ENCODE measurements at regions not wholly inside any gene's neighbourhood (a gene's known extent, or its start where the extent isn't known, plus 50 kb on each side); places are given as distances from the start of the nearest gene placed in this dataset.

- no peak for DNase-seq (ENCODE audit: extremely low read depth, low read depth)
- no peak for TF ChIP-seq CTCF (IDR thresholded peaks at IDR 0.05; ENCODE audit: low read depth, low read length)
These were observed 1403.5 kb upstream of the PABPC4L start for GRCh38 chr4:135605076-135605475.

GRCh38 chr4:135604531-135604930, 1402.9 kb upstream of the PABPC4L start:
- DNase-seq (ENCODE audit: extremely low read depth, low read depth): no peak
- no peak for TF ChIP-seq CTCF (IDR thresholded peaks at IDR 0.05; ENCODE audit: low read depth, low read length)

- no peak for TF ChIP-seq CTCF (IDR thresholded peaks at IDR 0.05; ENCODE audit: low read depth, low read length)
- no peak for DNase-seq (ENCODE audit: extremely low read depth, low read depth)
These were observed 1399.8 kb upstream of the PABPC4L start for GRCh38 chr4:135601351-135601750.

- DNase-seq (ENCODE audit: extremely low read depth, low read depth): no peak
- TF ChIP-seq CTCF (IDR thresholded peaks at IDR 0.05; ENCODE audit: low read depth, low read length): no peak
These were observed 1396.6 kb upstream of the PABPC4L start for GRCh38 chr4:135598151-135598550.

GRCh38 chr4:135594521-135594920, 1392.9 kb upstream of the PABPC4L start:
- DNase-seq (ENCODE audit: extremely low read depth, low read depth): no peak
- TF ChIP-seq CTCF (IDR thresholded peaks at IDR 0.05; ENCODE audit: low read depth, low read length): no peak

- no peak for TF ChIP-seq CTCF (IDR thresholded peaks at IDR 0.05; ENCODE audit: low read depth, low read length)
- no peak for DNase-seq (ENCODE audit: extremely low read depth, low read depth)
These were observed 1373.5 kb upstream of the PABPC4L start for GRCh38 chr4:135575041-135575440.

- no peak for DNase-seq (ENCODE audit: extremely low read depth, low read depth)
- no peak for TF ChIP-seq CTCF (IDR thresholded peaks at IDR 0.05; ENCODE audit: low read depth, low read length)
These were observed 1371.7 kb upstream of the PABPC4L start for GRCh38 chr4:135573251-135573650.

Measured in AG09319 (cell line).